ENCODE measurements at regions not wholly inside any gene's neighbourhood (a gene's known extent, or its start where the extent isn't known, plus 50 kb on each side); places are given as distances from the start of the nearest gene placed in this dataset.

DNA sequence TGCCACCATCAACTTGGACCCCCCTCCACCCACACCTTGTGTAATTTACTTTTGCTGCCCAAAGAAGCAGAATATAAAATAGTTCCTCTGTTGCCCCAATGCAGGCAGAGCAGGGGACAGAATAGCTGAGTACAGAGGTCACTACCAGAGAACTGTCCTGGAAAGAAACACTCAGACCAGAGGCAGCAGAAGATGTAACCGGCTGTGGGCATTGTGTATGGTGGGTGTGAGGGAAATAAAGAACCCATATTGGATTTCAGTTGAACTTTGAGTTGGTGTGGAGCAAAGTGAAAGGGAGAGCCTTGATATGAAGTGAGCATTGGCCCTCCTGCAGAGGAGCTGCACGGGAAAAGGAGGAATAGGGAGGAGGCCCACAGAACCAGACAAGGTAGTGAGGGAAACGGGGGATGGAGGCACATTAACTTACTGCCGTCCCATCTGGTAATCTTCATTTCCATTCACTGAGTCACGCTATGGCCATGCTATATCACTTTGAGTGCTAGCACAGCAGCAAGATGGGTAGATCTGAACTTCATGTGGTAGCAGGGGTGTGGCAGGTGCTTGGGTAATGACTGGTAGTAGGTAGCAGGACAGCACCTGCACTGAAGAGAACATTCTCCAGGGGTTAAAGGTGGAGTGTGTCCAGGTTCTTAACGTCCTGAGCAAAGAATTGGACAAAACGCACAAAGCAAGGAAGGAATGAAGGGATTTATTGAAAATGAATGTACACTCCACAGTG lies 56.3 kb upstream of the FBXO28 start:
- H2AFZ ChIP-seq (ENCODE audit: low read length), result no peak overlapping the region
- TF ChIP-seq, protein P1, sequence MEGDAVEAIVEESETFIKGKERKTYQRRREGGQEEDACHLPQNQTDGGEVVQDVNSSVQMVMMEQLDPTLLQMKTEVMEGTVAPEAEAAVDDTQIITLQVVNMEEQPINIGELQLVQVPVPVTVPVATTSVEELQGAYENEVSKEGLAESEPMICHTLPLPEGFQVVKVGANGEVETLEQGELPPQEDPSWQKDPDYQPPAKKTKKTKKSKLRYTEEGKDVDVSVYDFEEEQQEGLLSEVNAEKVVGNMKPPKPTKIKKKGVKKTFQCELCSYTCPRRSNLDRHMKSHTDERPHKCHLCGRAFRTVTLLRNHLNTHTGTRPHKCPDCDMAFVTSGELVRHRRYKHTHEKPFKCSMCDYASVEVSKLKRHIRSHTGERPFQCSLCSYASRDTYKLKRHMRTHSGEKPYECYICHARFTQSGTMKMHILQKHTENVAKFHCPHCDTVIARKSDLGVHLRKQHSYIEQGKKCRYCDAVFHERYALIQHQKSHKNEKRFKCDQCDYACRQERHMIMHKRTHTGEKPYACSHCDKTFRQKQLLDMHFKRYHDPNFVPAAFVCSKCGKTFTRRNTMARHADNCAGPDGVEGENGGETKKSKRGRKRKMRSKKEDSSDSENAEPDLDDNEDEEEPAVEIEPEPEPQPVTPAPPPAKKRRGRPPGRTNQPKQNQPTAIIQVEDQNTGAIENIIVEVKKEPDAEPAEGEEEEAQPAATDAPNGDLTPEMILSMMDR (IDR thresholded peaks at IDR 0.05; ENCODE audit: low read length), result no peak
- TF ChIP-seq EZH2phosphoT487 (IDR thresholded peaks at IDR 0.05; ENCODE audit: low read length) (no peak), EZH2 (optimal IDR thresholded peaks at IDR 0.05; ENCODE audit: low read depth, low read length) (no peak)

DNA sequence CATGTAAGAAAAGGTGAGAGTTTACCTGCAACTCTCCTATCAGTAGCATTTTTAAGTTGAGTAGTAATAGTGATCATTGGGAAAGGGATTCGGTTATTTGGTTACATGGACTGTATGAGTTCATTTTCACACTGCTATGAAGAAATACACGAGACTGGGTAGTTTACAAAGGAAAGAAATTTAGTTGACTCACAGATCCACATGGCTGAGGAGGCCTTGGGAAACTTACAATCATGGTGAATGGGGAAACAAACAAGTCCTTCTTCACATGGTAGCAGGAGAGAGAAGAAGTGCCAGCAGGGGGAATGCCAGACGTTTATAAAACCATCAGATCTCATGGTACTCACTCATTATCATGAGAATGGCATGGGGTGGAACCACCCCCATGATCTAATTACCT lies 59.3 kb upstream of the FBXO28 start:
- TF ChIP-seq EZH2 (optimal IDR thresholded peaks at IDR 0.05; ENCODE audit: low read depth, low read length), result no peak
- TF ChIP-seq, protein P1 (IDR thresholded peaks at IDR 0.05; ENCODE audit: low read length), result no peak
- TF ChIP-seq EZH2phosphoT487 (IDR thresholded peaks at IDR 0.05; ENCODE audit: low read length), result no peak
- Histone ChIP-seq H3K9me2 (replicated peaks; ENCODE audit: insufficient read depth, low read length) (no peaks in the 10 kb centered on the region), H3K27ac (ENCODE audit: low read length) (no peak overlapping the region), H3K4me1 (ENCODE audit: low read length) (no peaks in the 10 kb centered on the region), H3K9me3 (replicated peaks; ENCODE audit: insufficient read depth, low read length) (no peaks in the 10 kb centered on the region), H3K36me3 (replicated peaks; ENCODE audit: insufficient read depth, low read length) (no peaks in the 10 kb centered on the region), H3K9ac (ENCODE audit: low read length) (no peak overlapping the region), H2AFZ (ENCODE audit: low read length) (no peak overlapping the region), H3K4me3 (ENCODE audit: low read length) (no peak overlapping the region), H4K20me1 (ENCODE audit: insufficient read depth, low read length) (no peaks in the 10 kb centered on the region), H3K4me2 (ENCODE audit: low read depth, low read length) (no peak overlapping the region), H3F3A (ENCODE audit: insufficient read depth, low read length) (no peaks in the 10 kb centered on the region), H3K79me2 (ENCODE audit: low read length) (no peaks in the 10 kb centered on the region), H3K27me3 (replicated peaks; ENCODE audit: insufficient read depth, low read length) (no peaks in the 10 kb centered on the region)
- no peak for DNase-seq

More for the DNA sequence above, 56.3 kb upstream of the FBXO28 start:
- Histone ChIP-seq H3F3A (ENCODE audit: insufficient read depth, low read length) (no peaks in the 10 kb centered on the region), H3K9ac (ENCODE audit: low read length) (no peak overlapping the region), H3K4me3 (ENCODE audit: low read length) (no peak overlapping the region), H3K9me2 (replicated peaks; ENCODE audit: insufficient read depth, low read length) (no peaks in the 10 kb centered on the region), H3K4me2 (ENCODE audit: low read depth, low read length) (no peak overlapping the region), H3K36me3 (replicated peaks; ENCODE audit: insufficient read depth, low read length) (no peaks in the 10 kb centered on the region), H3K4me1 (ENCODE audit: low read length) (no peaks in the 10 kb centered on the region), H3K9me3 (replicated peaks; ENCODE audit: insufficient read depth, low read length) (no peaks in the 10 kb centered on the region), H4K20me1 (ENCODE audit: insufficient read depth, low read length) (no peaks in the 10 kb centered on the region), H3K27me3 (replicated peaks; ENCODE audit: insufficient read depth, low read length) (no peaks in the 10 kb centered on the region), H3K27ac (ENCODE audit: low read length) (no peak overlapping the region), H3K79me2 (ENCODE audit: low read length) (no peaks in the 10 kb centered on the region)
- no peak for DNase-seq

DNA sequence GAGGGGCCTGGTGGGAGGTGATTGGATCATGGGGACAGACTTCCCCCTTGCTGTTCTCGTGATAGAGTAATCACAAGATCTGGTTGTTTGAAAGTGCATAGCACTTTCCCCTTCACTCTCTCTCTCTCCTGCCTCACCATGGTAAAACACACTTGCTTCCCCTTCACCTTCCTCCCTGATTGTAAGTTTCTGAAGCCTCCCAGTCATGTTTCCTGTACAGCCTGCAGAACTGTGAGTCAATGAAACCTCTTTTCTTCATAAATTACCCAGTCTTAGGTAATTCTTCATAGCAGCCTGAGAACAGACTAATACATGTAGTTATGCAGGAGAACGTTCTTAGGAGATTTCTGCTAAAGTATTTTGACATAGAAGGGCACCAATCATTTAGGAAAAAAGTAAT lies 59.9 kb upstream of the FBXO28 start:
- Histone ChIP-seq H3K4me1 (ENCODE audit: low read length) (no peaks in the 10 kb centered on the region), H3K9me2 (replicated peaks; ENCODE audit: insufficient read depth, low read length) (no peaks in the 10 kb centered on the region), H3K4me2 (ENCODE audit: low read depth, low read length) (no peak overlapping the region), H3K27ac (ENCODE audit: low read length) (no peak overlapping the region), H4K20me1 (ENCODE audit: insufficient read depth, low read length) (no peaks in the 10 kb centered on the region), H3K9me3 (replicated peaks; ENCODE audit: insufficient read depth, low read length) (no peaks in the 10 kb centered on the region), H2AFZ (ENCODE audit: low read length) (no peak overlapping the region), H3K79me2 (ENCODE audit: low read length) (no peaks in the 10 kb centered on the region), H3F3A (ENCODE audit: insufficient read depth, low read length) (no peaks in the 10 kb centered on the region), H3K4me3 (ENCODE audit: low read length) (no peak overlapping the region), H3K27me3 (replicated peaks; ENCODE audit: insufficient read depth, low read length) (no peaks in the 10 kb centered on the region), H3K36me3 (replicated peaks; ENCODE audit: insufficient read depth, low read length) (no peaks in the 10 kb centered on the region), H3K9ac (ENCODE audit: low read length) (no peak overlapping the region)
- TF ChIP-seq EZH2phosphoT487 (IDR thresholded peaks at IDR 0.05; ENCODE audit: low read length) (no peak), EZH2 (optimal IDR thresholded peaks at IDR 0.05; ENCODE audit: low read depth, low read length) (no peak)
- TF ChIP-seq, protein P1 (IDR thresholded peaks at IDR 0.05; ENCODE audit: low read length), result no peak
- no peak for DNase-seq

Measured in MM.1S (cell line).